HPDE6-E6E7 (cell line): ENCODE measurements at regions not wholly inside any gene's neighbourhood (a gene's known extent, or its start where the extent isn't known, plus 50 kb on each side); places are given as distances from the start of the nearest gene placed in this dataset.

Experiments
- DNase-seq: peaks from one replicate; pipeline ENCODE4 v3.0.0; 2011; ENCODE audit warnings: missing footprints; ENCODE audit errors: extremely low spot score

DNA sequence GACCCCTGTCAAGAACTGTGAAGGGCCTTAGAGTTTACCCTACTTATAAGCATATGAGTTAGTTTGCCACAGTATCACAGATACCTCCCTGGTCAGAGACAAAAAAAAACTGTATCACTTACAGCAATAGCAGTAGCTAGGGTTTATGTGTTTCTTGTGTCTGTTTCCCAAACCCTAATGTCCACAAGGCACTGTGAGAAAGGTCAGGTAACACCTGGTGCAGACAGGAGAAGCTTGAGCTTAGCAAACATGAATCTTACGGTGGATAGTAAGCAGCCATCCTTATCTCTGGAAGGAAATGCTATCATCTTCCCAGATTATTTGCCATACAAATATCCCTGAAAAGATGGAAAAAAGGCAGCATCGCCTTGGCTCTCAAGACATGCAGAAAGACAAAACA is 208.5 kb upstream of the KCNN2 start:
- no peak for DNase-seq

DNA sequence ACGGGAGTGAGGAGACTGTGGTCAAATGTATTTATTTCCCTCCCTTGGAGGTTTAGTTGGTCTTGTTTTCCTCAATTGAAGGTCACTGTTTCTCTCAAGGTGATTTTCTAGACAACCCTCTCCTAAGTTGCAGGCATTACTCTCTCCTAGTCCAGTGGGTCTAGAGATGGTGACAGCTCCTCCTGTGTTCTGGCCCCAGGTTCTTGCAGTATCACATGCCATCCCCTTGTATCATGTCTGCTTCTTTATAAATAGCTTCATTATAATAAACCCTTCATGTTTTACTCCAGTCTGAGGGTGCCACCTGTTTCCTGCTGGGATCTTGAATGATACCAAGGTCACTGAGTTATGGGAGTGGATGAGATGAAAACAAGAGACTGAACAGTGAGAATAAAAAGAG is 208.0 kb upstream of the KCNN2 start:
- DNase-seq, result no peak

DNA sequence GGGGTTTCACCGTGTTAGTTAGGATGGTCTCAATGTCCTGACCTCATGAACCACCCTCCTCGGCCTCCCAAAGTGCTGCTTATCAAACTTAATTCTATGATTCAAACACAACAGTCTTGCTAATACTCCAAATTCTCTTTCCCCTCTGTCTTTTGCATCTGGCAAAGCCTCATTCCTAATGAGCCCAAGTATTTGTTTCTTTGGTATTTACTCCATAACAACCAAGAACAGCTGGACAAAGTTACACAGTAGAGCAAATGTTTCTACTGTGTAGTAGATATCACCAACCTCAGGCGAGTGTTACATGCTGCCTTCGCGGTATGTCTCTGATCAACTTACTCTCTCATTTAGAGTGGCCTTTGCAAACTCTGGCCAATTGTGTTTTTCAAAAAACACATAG is 195.8 kb upstream of the KCNN2 start:
- DNase-seq, result no peak

DNA sequence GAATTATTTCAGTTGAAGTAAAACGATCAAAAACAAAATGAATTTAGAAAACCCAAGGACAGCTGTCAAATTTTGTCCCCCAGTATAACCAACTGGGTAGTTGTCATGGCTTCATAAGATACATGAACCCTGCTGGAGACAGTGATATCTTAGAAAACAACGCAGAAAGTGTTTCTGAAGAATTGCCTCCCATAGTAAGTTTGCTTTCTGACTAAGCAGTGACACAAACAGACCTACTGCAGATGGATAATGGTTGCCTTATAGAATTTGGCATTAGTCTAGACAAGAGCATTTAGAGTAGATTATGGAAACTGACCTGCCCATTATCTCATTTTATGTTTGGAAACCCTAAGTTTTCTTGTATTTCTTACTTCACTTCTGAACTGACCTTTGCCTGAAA is 187.7 kb upstream of the KCNN2 start:
- no peak for DNase-seq

DNA sequence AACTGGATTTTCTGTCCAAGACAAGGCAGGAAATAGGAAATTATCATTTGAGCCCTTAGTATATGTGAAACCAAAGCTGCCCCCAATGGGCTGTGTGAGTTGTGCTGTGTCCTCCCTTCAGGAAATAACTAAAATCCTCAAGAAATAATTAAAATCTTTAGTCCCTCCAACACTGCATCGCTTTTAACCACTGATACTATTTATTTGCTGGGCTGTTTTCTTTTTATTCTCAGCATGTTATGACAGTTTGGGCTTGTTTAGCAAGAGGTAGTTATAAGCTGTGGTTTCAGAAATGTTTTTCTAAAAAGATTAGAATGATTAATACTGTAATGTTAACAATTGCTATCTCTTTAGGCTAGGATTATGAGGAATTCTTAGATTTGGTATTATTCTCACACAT is 187.0 kb upstream of the KCNN2 start:
- no peak for DNase-seq

DNA sequence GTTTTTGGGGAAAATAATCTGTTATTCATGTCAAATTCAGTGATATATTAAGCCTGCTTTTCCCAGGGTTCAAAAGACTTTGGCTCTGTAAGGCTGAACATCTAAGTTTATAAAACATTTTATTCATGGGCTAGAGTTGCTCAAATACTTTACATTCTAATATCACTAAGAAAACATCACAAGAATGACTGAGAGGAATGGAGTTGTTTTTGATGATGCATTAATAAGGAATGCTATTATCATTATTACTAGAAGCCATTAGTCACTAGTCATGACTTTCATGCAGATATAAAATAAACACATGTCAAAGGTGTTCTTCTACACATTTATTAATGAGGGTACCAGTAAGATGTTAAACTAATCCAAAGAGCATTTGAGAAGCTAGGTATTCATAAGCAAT is 185.5 kb upstream of the KCNN2 start:
- DNase-seq, result no peak

DNA sequence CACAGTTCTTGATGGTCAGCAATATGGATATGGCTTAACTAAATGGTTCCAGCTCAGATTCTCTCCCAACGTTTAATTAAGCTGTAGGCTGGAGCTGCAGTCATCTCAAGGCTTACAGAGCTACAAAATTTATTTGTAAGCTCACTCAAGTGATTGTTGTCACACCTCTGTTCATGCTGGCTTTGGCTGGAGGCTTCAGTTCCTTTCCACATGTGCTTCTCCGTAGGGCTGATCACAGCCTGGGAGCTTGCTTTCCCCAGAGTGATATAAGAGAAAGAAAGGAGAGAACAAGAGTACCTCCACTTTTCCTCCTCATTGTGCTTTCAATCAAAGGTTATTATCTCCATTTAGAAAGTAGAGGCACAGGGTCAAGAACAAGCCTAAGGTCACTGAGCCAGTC is 182.7 kb upstream of the KCNN2 start:
- no peak for DNase-seq

DNA sequence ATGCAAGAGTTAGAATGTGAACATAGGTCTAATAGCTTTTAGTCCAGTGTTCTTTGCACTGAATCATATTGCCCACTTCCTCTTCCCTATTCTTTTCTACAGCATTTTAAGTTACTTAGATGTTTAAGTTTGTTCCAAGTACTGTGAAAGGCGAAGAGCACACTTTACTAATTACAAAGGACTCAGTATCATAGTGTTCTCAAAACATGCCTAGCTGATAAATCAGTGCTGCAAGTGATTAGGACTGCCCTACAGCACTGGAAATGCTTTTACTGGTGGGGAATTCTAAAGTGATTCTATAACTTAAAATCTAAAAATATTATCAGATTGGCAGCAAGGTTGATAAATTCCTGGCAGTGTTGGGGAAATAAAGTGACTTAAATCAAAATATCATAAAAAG is 177.9 kb upstream of the KCNN2 start:
- DNase-seq, result no peak

DNA sequence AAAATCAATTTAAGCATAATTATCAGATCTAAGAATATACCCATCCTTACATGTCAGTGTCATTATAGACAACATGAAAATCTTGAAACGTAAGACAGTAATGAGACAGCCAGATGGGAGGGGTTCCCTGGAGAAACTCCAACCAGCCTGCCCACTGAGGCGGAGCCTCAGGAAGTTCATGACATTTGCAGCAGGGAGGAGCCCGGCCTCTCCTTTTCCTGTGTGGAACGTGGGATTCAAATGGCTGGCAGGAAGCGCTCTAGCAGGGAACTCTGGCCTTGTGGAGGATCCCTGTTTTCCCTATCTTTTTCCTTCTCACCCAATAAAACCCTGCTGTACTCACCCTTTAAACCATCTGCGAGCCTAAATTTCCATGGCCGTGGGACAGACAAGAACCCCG is 176.6 kb upstream of the KCNN2 start:
- no peak for DNase-seq

DNA sequence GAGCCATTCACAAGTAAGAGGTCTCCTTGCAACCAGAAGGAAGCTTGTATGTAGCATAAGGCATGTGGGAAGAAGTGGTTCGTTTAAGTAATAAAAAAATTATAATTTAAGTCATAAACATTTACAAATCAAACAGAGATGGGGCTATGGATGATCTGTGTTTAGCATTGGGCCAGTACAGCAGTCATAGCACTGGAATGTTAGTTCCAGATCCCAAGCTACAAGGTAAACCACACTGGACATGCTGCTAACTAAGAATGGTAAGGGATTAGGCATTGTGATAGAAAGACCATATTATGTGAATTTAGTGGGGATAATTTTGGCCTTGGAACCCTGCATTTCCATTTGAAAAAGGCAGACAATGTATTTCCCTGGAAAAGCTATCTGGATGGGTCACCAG is 170.4 kb upstream of the KCNN2 start:
- DNase-seq, result no peak

DNA sequence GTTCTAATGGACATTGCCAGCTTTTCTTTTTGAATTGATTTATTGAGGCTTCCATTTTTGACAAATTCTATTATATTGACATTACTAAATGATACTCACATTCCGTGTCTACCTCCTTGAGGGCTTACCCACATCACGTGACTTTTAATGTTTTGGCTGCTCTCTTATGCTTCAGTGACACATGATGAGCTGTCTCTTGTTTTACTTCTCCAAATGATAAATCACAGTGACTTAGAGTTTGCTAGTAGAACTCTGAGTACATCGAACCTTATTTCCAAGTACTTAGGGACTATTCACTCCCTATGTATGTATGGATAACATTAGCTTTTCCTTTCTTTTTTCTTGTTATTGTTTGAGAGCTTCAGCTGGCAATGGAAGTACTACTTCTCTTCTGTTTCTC is 169.8 kb upstream of the KCNN2 start:
- DNase-seq, result no peak

DNA sequence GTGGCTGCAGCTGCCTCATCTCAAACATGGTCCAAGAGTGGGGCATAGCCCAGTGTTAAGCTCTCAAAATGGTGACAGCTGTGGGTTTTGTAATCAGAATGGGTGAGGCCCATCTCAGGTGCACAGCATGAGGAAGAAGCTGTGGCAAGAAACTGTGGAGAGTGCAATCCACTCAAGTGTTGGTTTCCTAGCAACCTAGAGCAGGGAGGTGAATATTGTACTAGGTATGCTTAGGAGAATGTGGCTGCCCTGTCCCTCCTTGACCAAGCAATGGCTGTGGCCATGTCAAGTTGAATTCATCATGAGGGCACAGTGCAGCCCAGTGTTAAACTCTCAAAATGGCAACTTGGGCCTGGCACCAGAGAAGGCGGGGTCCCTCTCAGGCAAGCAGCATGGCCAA is 160.5 kb upstream of the KCNN2 start:
- no peak for DNase-seq

DNA sequence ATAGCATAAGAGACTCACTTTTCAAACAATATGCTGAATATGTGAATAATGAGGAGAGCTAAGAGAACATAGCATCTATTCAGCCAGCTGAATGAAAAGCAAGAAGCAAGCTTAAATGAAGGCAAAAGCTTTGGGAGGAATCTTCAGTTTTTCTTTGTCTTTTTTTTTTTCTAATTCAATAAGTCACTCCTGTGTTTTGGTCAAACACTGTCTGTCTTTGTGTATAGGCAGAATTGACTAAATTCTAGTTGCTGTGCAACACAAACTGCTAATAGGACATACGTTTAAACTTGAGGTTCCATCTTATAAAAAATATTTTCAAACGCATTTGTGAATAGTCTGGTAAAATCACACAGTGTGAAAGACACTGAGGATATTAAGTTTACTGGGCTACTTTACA is 156.9 kb upstream of the KCNN2 start:
- no peak for DNase-seq

DNA sequence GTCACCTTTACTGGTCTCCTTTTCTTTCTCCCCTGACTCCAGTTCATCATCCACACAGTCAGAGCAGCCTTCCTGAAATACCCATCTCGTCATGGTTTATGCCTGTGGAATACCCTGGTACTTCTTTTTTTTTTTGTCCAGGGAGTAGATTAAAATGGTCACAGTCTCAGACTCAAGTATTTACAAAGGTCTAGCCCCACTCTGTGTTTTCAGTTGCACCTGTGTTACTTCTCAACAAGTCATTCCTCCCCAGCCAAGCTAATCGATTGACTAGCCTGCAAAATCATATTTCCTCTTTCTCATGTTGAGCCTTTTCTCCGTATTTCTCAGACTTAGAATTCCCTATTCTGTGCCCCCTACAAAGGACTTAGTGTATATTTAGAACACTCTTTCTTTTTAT is 155.2 kb upstream of the KCNN2 start:
- no peak for DNase-seq

DNA sequence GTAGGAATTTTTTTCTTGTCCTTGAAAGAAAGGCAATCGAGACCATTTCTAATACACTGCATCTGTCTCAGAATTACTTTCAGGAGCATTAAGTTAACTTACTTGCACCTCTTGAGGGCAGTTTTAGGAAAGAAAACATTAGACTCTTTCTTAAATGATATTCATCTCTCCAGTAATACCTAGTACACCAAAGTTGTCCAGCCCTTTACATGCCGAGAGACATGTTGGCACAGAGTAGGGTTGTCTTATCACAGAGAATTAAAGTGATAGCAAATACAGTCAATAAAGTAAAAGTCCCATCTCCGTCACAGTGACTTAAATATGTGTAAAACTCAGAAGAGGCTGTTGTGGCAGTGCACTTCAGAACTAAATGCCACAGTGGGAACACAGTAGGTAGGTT is 154.3 kb upstream of the KCNN2 start:
- no peak for DNase-seq

DNA sequence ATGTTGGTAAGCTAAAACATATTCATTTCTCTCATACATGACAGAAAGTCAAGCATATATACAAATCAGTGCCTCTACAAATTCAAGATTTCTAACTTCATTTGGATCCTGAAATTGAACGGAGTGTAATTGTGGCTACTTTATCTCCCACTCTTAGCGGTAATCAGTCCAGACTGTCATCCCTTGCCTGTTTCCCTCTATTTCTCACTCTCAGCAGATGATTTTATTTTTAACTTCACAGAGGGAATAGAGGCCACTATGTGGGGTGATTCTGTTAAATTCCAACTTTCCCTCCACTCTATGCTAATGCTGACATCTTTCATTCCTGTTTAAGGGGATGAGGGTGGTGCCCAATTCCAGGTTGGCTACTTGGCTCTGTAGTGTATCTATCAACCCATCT is 153.8 kb upstream of the KCNN2 start:
- DNase-seq, result no peak

DNA sequence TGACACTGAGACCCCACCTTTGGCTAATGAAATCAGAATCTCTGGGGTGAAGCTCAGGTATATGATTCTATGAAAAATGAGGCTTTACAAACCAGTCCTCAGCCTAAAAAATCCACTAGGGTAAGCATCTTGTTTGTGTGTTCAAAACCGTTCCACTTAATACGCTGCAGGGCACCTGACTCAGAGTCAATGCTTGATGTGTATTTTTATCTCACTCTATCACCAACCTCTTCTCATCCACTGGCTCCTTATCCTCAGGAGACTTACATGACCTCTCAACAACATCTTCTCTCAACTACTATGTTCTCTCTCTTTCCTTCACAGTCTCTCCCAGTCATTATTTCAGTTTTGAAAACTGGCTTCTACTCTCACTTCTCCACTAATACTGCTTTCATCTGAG is 153.3 kb upstream of the KCNN2 start:
- no peak for DNase-seq

DNA sequence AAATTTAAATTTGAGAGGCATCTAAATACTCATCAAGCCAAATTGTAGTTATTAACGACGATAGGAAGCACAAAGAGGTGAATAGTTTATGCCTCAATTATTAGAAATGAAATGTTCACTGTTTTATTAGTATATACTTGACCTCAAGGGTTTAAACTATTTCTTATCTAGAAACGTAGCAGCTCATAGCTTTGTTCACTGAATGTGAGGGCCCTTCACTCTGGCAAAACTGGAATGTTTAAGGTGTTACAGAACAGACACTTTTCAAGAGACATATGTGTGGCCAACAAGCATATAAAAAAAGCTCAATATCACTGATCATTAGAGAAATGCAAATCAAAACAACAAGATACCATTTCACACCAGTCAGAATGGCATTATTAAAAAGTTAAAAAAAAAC is 151.2 kb upstream of the KCNN2 start:
- DNase-seq, result no peak

DNA sequence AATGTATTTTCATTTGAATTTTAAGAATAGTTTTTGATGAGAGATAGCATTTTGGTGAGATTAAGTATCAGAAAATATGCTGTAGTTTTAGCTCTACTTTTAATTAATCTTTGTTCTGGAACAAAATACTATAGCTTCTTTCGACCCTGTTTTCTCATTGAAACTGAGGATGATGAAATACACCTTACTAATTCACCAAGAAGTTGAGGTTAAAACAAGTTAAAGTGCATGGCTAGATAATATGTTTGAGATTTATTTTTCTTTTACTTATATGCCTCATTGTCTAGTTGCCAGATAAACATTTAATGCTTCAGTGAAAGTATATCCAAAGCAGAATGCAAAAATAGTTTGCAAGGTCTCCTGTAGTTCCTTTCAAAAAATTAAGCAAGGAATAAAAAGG is 140.1 kb upstream of the KCNN2 start:
- no peak for DNase-seq

DNA sequence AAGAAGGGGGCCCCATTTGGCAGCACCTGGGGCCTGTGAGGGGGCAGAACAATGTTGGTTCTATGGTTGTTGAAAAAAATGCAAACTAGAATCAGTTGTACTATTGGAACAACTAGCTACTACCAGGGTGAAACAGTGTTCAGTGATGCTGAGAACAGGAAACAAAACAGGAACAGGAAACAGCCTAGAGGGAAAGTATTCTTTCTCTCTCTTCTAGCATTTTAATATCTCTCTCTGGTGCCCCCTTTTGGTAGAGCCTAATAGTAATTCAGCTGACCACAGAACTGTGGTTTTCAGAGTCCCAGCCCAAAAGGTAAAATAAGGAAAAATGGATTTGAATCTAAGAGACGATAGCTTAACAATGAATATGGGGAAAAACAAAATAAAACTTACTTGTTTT is 138.0 kb upstream of the KCNN2 start:
- DNase-seq, result no peak

DNA sequence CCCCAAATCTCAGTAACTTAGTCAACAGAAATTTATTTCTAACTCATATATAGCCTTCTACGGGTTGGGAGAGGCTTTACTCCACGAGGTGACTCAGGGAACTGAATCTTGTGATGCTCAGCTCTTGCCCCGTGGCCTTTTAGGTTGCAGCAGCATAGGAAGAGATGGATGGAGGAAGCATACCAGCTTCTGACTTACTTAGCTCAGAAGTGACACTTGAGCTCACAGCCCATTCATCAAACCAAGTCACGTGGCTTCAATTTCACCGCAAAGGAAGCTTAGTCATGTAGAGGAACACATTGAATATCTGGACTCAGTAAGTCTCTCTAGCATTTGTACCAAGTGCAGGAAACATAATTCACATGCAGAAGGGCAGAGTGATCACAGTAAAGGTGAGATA is 124.1 kb upstream of the KCNN2 start:
- no peak for DNase-seq

DNA sequence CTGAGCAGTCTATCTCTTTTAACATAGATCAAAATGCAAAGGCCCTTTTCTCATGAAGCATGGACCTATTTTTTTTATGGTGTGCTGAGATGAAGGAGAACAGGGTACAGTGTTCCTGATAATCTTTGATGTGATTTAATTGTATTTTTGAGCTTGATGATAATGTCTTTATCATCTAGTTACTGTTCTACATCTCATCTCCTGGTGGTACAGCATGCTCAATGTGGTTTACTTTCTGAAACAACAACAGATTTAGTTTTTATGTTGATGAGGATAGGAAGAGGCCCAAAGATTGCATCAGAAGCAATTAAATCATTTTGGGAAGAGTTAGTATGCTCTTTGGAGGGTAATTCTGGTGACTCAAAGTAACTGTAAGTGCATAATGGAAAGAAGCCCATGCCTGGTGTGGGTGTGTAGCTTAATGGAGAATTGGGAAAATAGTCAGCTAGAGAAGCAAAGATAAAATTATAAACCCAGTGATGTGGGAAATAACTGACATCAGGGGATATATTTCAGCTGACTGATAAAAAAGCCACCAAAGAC is 123.0 kb upstream of the KCNN2 start:
- DNase-seq, result no peak

DNA sequence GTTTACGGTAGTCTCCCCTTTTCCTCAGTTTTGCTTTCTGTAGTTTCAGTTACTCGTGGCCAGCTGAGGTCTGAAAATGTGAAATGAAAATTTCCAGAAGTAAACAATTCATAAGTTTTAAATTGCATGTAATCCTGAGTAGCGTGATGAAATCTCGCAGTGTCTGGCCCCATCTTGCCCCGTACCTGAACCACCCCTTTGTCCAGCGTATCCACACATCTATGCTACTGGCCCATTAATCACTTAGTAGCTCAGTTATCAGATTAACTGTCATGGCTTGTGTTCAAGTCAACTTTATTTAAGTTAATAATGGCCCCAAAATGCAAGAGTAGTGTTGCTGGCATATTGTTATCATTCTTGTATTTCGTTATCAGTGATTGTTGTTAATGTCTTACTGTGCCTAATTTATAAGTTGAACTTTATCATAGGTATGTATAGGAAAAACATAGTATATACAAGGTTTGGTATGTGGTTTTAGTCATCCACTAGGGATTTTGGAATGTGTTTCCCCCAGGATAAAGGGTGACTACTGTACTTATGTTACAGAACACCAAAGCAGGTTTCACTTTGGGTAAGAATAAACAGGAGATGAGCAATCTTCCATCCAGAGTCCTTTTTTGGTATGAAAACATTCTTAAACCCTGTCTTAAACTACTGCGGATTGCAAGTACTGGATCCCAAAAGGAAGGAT is 118.4 kb upstream of the KCNN2 start:
- DNase-seq, result no peak

DNA sequence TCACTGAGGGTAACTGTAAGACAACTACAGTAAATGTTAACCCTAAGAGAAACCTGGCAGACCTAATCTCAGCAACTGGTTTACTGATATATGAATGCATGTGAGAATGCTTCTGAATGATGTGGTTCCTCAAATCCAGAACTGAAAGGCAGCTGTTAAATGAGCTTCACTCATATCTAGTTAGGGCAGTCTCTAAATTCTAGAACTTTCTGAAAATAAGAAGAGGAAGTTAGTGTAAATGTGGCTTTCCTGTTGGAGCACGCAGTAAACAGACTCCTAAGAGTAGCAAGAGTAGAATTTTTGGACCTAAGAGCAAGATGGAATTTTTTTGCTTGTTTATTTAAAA is 117.9 kb upstream of the KCNN2 start:
- DNase-seq, result no peak
